WTC11 (cell line): ENCODE measurements at regions not wholly inside any gene's neighbourhood (a gene's known extent, or its start where the extent isn't known, plus 50 kb on each side); places are given as distances from the start of the nearest gene placed in this dataset.
"Not testable (repeated sequence)": the region's sequence is repeated elsewhere in the genome, so short reads cannot be mapped to it uniquely, and the experiment has no call there.

Source experiments
- ATF1 ChIP-seq: sonication (generic); formaldehyde crosslinking; IDR thresholded peaks from 2 replicates; pipeline ENCODE4 v1.8.1; 2023; ENCODE audit warnings: mild to moderate bottlenecking, moderate library complexity, missing genetic modification reagents
- ESRRA ChIP-seq: sonication (generic); formaldehyde crosslinking; IDR thresholded peaks from 2 replicates; pipeline ENCODE4 v1.8.1; 2022; ENCODE audit warnings: mild to moderate bottlenecking, missing genetic modification reagents, borderline replicate concordance
- JAZF1 ChIP-seq: fragments of 250-450 bp; sonication (Bioruptor Pico); IDR thresholded peaks from 2 replicates; pipeline ENCODE4 v1.9.0; 2021; ENCODE audit warnings: moderate library complexity, mild to moderate bottlenecking, inconsistent platforms
- KAT7 ChIP-seq: sonication (generic); formaldehyde crosslinking; IDR thresholded peaks from 2 replicates; pipeline ENCODE4 v1.8.1; 2023; ENCODE audit warnings: missing genetic modification reagents, mild to moderate bottlenecking, borderline replicate concordance
- TEAD4 ChIP-seq: sonication (generic); formaldehyde crosslinking; IDR thresholded peaks from 2 replicates; pipeline ENCODE4 v1.8.0; 2022; ENCODE audit warnings: mild to moderate bottlenecking, missing genetic modification reagents
- TF ChIP-seq, protein P1 (sequence below): fragments of 200-600 bp; IDR thresholded peaks from 2 replicates; pipeline ENCODE4 v1.8.0; 2022; ENCODE audit warnings: antibody characterized with exemption

DNA sequence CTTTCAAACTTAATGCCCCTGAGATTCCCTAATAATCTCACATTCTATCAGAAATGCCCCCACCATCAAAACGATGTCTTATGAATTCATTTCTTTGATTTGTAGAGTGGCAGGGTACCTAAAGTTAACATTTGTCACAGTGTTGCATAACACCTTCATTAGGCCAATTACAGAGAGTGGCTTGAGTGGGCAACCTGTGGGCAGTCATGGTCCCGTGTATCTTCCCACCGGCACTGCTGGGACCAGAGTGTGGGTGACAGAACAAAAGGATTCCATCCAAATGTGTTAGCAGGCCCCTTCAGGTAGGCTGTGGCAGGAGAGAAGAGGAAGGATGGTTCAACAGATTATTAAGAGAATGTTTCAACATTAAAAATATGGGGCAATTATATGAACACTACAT is 788.8 kb upstream of the TPTE start:
- TF ChIP-seq, protein P1, sequence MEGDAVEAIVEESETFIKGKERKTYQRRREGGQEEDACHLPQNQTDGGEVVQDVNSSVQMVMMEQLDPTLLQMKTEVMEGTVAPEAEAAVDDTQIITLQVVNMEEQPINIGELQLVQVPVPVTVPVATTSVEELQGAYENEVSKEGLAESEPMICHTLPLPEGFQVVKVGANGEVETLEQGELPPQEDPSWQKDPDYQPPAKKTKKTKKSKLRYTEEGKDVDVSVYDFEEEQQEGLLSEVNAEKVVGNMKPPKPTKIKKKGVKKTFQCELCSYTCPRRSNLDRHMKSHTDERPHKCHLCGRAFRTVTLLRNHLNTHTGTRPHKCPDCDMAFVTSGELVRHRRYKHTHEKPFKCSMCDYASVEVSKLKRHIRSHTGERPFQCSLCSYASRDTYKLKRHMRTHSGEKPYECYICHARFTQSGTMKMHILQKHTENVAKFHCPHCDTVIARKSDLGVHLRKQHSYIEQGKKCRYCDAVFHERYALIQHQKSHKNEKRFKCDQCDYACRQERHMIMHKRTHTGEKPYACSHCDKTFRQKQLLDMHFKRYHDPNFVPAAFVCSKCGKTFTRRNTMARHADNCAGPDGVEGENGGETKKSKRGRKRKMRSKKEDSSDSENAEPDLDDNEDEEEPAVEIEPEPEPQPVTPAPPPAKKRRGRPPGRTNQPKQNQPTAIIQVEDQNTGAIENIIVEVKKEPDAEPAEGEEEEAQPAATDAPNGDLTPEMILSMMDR: not testable (repeated sequence)
- TF ChIP-seq TEAD4, KAT7, ESRRA, JAZF1, ATF1 (CRISPR knock-in tag): not testable (repeated sequence)
